Naive thymus-derived CD4-positive, alpha-beta T cell (primary cell): ENCODE measurements at regions not wholly inside any gene's neighbourhood (a gene's known extent, or its start where the extent isn't known, plus 50 kb on each side); places are given as distances from the start of the nearest gene placed in this dataset.
"Not testable (repeated sequence)": the region's sequence is repeated elsewhere in the genome, so short reads cannot be mapped to it uniquely, and the experiment has no call there.

Experiments
- ATAC-seq: fragments of 150-1000 bp; cut with Tn5 transposase; 2 replicates; pipeline ENCODE4 v1.10.0; 2021; ENCODE audit warnings: mild to moderate bottlenecking, moderate library complexity
- CTCF ChIA-PET: fragments of 350-600 bp; sonication (Branson Sonifier 250); formaldehyde crosslinking; loops from one replicate; lab custom pipeline; 2021; ENCODE audit warnings: antibody characterized with exemption; lab: Charles Lee
- POLR2A ChIA-PET: fragments of 350-600 bp; sonication (Branson Sonifier 250); formaldehyde crosslinking; loops from one replicate; lab custom pipeline; 2021; ENCODE audit warnings: antibody characterized with exemption, inconsistent platforms; lab: Charles Lee
- DNase-seq, 9 donors: peaks; one replicate each; pipeline versions ENCODE4 v3.0.0 to v3.0.0-alpha.2; 2020 to 2022; ENCODE audit warnings: mixed read lengths in 1 of 9
- H3K27ac ChIP-seq: one replicate; pipeline ENCODE4 v1.7.0; 2013; ENCODE audit warnings: mild to moderate bottlenecking, low read depth, low read length, moderate library complexity
- H3K27me3 ChIP-seq, 2 donors: one replicate each; pipeline ENCODE4 v1.7.0; 2013; ENCODE audit warnings: low read length in 2 of 2, mild to moderate bottlenecking in 2 of 2, moderate library complexity in 2 of 2; ENCODE audit not compliant: control insufficient read depth in 2 of 2, insufficient read depth in 2 of 2
- H3K36me3 ChIP-seq, 3 experiments: 1 replicate in 2 of 3; 2 replicates in 1 of 3; pipeline ENCODE4 v1.7.0; 2013; ENCODE audit warnings: low read length in 3 of 3, mild to moderate bottlenecking in 3 of 3, moderate library complexity in 1 of 3; ENCODE audit not compliant: insufficient read depth in 3 of 3, control insufficient read depth in 2 of 3
- H3K4me1 ChIP-seq, 2 donors: one replicate each; pipeline ENCODE4 v1.7.0; 2013; ENCODE audit warnings: low read length in 2 of 2, mild to moderate bottlenecking in 2 of 2, moderate library complexity in 1 of 2; ENCODE audit not compliant: control insufficient read depth in 2 of 2, insufficient read depth in 2 of 2
- H3K4me3 ChIP-seq: 2 replicates; pipeline ENCODE4 v1.7.0; 2013; ENCODE audit warnings: mild to moderate bottlenecking, low read length
- H3K9me3 ChIP-seq, 3 experiments: 1 replicate in 2 of 3; 2 replicates in 1 of 3; pipeline ENCODE4 v1.7.0; 2013; ENCODE audit warnings: low read length in 3 of 3; ENCODE audit not compliant: control insufficient read depth in 2 of 3
- H3K27ac Mint-ChIP-seq, 9 donors: one replicate each; pipeline ENCODE4 v1.8.0; 2020 to 2022; ENCODE audit warnings: mixed read lengths in 9 of 9, mild to moderate bottlenecking in 8 of 9, moderate library complexity in 5 of 9, inconsistent platforms in 2 of 9
- H3K27me3 Mint-ChIP-seq, 5 donors: one replicate each; pipeline ENCODE4 v1.8.0; 2021 to 2022; ENCODE audit warnings: mixed read lengths in 5 of 5, mild to moderate bottlenecking in 1 of 5
- H3K36me3 Mint-ChIP-seq, 5 donors: one replicate each; pipeline ENCODE4 v1.8.0; 2020 to 2022; ENCODE audit warnings: mixed read lengths in 5 of 5, mild to moderate bottlenecking in 3 of 5, inconsistent platforms in 1 of 5
- H3K4me1 Mint-ChIP-seq, 7 donors: one replicate each; pipeline ENCODE4 v1.8.0; 2020 to 2022; ENCODE audit warnings: mixed read lengths in 7 of 7, mild to moderate bottlenecking in 3 of 7, inconsistent platforms in 1 of 7
- H3K4me3 Mint-ChIP-seq, 10 donors: one replicate each; pipeline ENCODE4 v1.8.0; 2020 to 2022; ENCODE audit warnings: mild to moderate bottlenecking in 10 of 10, mixed read lengths in 10 of 10, moderate library complexity in 6 of 10, inconsistent platforms in 2 of 10
- H3K9me3 Mint-ChIP-seq, 11 donors: one replicate each; pipeline ENCODE4 v1.8.0; 2020 to 2022; ENCODE audit warnings: mixed read lengths in 11 of 11, mild to moderate bottlenecking in 4 of 11, inconsistent platforms in 1 of 11, moderate library complexity in 1 of 11
- intact Hi-C, 2 donors: fragments of 100-400 bp; cut with micrococcal nuclease; formaldehyde crosslinking; loops; one replicate each; pipeline ENCODE4 v1.15.1; 2023

GRCh38 chr4:17003606-17004392 lies 105.4 kb upstream of the LDB2 start:
- H3K4me3 ChIP-seq, H3K36me3 Mint-ChIP-seq, H3K9me3 ChIP-seq, POLR2A ChIA-PET, H3K27me3 ChIP-seq, H3K27ac ChIP-seq, DNase-seq, H3K36me3 ChIP-seq, H3K4me1 ChIP-seq, H3K27me3 Mint-ChIP-seq, ATAC-seq, intact Hi-C loops, CTCF ChIA-PET, H3K4me1 Mint-ChIP-seq, H3K9me3 Mint-ChIP-seq, H3K4me3 Mint-ChIP-seq, H3K27ac Mint-ChIP-seq: not testable (repeated sequence)

GRCh38 chr4:16995451-16995850 lies 97.0 kb upstream of the LDB2 start:
- DNase-seq (no peak), ATAC-seq (no peak)
- Mint-ChIP-seq H3K9me3 (peaks cover 0 to 6% (median 0%) of the 10 kb centered on the region in 11 donors), H3K36me3 (no peaks in the 10 kb centered on the region), H3K27me3 (no peaks in the 10 kb centered on the region), H3K4me1 (no peaks in the 10 kb centered on the region), H3K4me3 (no peak overlapping the region), H3K27ac (no peak overlapping the region)
- no peaks in the 10 kb centered on the region for H3K27me3 ChIP-seq
- no peak overlapping the region for H3K27ac ChIP-seq
- intact Hi-C loops = no loop called here
- H3K4me3 ChIP-seq = no peak overlapping the region
- ChIA-PET POLR2A (no interaction called here), CTCF (no interaction called here)
- H3K36me3 ChIP-seq = no peaks in the 10 kb centered on the region
- H3K9me3 ChIP-seq = no peaks in the 10 kb centered on the region
- H3K4me1 ChIP-seq = no peaks in the 10 kb centered on the region

GRCh38 chr4:16993956-16994840 lies 95.8 kb upstream of the LDB2 start:
- no peak overlapping the region for H3K27ac Mint-ChIP-seq
- no peak overlapping the region for H3K4me3 Mint-ChIP-seq
- no peaks in the 10 kb centered on the region for H3K36me3 Mint-ChIP-seq
- H3K36me3 ChIP-seq = no peaks in the 10 kb centered on the region
- H3K9me3 ChIP-seq = no peaks in the 10 kb centered on the region
- H3K27ac ChIP-seq = no peak overlapping the region
- peaks cover 0 to 6% (median 0%) of the 10 kb centered on the region in 11 donors for H3K9me3 Mint-ChIP-seq
- no peak for DNase-seq
- ATAC-seq = no peak
- H3K4me1 ChIP-seq = no peaks in the 10 kb centered on the region
- H3K27me3 Mint-ChIP-seq = peaks cover 0 to 4% (median 0%) of the 10 kb centered on the region in 5 donors
- H3K4me1 Mint-ChIP-seq = no peaks in the 10 kb centered on the region
- ChIA-PET CTCF (interaction anchor here (0.7 kb wide), 1 partner anchor 116 kb away, joined by 3 read pairs; no protein-coding TSS in a partner anchor), POLR2A (no interaction called here)
- no peaks in the 10 kb centered on the region for H3K27me3 ChIP-seq
- H3K4me3 ChIP-seq = no peak overlapping the region
- intact Hi-C loops = no loop called here

GRCh38 chr4:16992566-16993225 lies 94.3 kb upstream of the LDB2 start:
- peaks cover 0 to 4% (median 0%) of the 10 kb centered on the region in 5 donors for H3K27me3 Mint-ChIP-seq
- H3K4me3 Mint-ChIP-seq = no peak overlapping the region
- ATAC-seq (no peak), DNase-seq (no peak)
- H3K9me3 ChIP-seq = no peaks in the 10 kb centered on the region
- H3K36me3 Mint-ChIP-seq = no peaks in the 10 kb centered on the region
- ChIA-PET CTCF (no interaction called here), POLR2A (no interaction called here)
- H3K36me3 ChIP-seq = no peaks in the 10 kb centered on the region
- H3K4me1 Mint-ChIP-seq = no peaks in the 10 kb centered on the region
- H3K27ac ChIP-seq = no peak overlapping the region
- H3K27ac Mint-ChIP-seq = no peak overlapping the region
- intact Hi-C loops = no loop called here
- H3K9me3 Mint-ChIP-seq = peaks cover 0 to 2% (median 0%) of the 10 kb centered on the region in 11 donors
- no peak overlapping the region for H3K4me3 ChIP-seq
- H3K27me3 ChIP-seq = no peaks in the 10 kb centered on the region
- H3K4me1 ChIP-seq = no peaks in the 10 kb centered on the region

- no peaks in the 10 kb centered on the region for H3K36me3 Mint-ChIP-seq
Measured at GRCh38 chr4:16991450-16991849, 93.0 kb upstream of the LDB2 start.

GRCh38 chr4:16989371-16989770 lies 90.9 kb upstream of the LDB2 start:
- Mint-ChIP-seq H3K4me3 (no peak overlapping the region), H3K27ac (no peak overlapping the region), H3K9me3 (peaks cover 0 to 2% (median 0%) of the 10 kb centered on the region in 11 donors), H3K27me3 (peaks cover 0 to 5% (median 4%) of the 10 kb centered on the region in 5 donors), H3K36me3 (no peaks in the 10 kb centered on the region), H3K4me1 (no peaks in the 10 kb centered on the region)
- H3K27ac ChIP-seq = no peak overlapping the region
- H3K36me3 ChIP-seq = no peaks in the 10 kb centered on the region
- POLR2A ChIA-PET = no interaction called here
- no peak overlapping the region for H3K4me3 ChIP-seq
- DNase-seq (no peak), ATAC-seq (no peak)
- H3K9me3 ChIP-seq = no peaks in the 10 kb centered on the region
- CTCF ChIA-PET = no interaction called here
- no peaks in the 10 kb centered on the region for H3K27me3 ChIP-seq
- no peaks in the 10 kb centered on the region for H3K4me1 ChIP-seq
- intact Hi-C loops = no loop called here

More at GRCh38 chr4:16991450-16991849, 93.0 kb upstream of the LDB2 start:
- no peaks in the 10 kb centered on the region for H3K9me3 ChIP-seq
- CTCF ChIA-PET = no interaction called here
- H3K27me3 Mint-ChIP-seq = peaks cover 0 to 4% (median 0%) of the 10 kb centered on the region in 5 donors
- no peak overlapping the region for H3K4me3 Mint-ChIP-seq
- ATAC-seq (no peak), DNase-seq (no peak)
- no peak overlapping the region for H3K27ac Mint-ChIP-seq
- H3K36me3 ChIP-seq = no peaks in the 10 kb centered on the region
- H3K4me3 ChIP-seq = no peak overlapping the region
- H3K27ac ChIP-seq = no peak overlapping the region
- no peaks in the 10 kb centered on the region for H3K27me3 ChIP-seq
- peaks cover 0 to 2% (median 0%) of the 10 kb centered on the region in 11 donors for H3K9me3 Mint-ChIP-seq
- POLR2A ChIA-PET = no interaction called here
- no peaks in the 10 kb centered on the region for H3K4me1 Mint-ChIP-seq
- H3K4me1 ChIP-seq = no peaks in the 10 kb centered on the region
- intact Hi-C loops = no loop called here
